ENCODE measurements at regions not wholly inside any gene's neighbourhood (a gene's known extent, or its start where the extent isn't known, plus 50 kb on each side); places are given as distances from the start of the nearest gene placed in this dataset.
A peak's percentile ranks its signal among the peaks of the same experiment; 100 is the strongest.

GRCh38 chr6:28586962-28587745, 61.5 kb downstream of the GPX5 start (continued):
- TF ChIP-seq E2F4 (CRISPR knock-in tag; IDR thresholded peaks at IDR 0.05; ENCODE audit: borderline replicate concordance, low read depth) (no peak), KAT7 (CRISPR knock-in tag; IDR thresholded peaks at IDR 0.05; ENCODE audit: borderline replicate concordance) (0 out of 2 replicates have a peak, but pooled peaks have one; percentile 15), RELA (CRISPR knock-in tag; IDR thresholded peaks at IDR 0.05; ENCODE audit: borderline replicate concordance) (no peak), ZNF232 (CRISPR knock-in tag; IDR thresholded peaks at IDR 0.05) (no peak), IRF1 (CRISPR knock-in tag; IDR thresholded peaks at IDR 0.05) (peak; percentile 71; the same call in 1 of the 2 replicates), NR1H2 (CRISPR knock-in tag; IDR thresholded peaks at IDR 0.05) (no peak), ESRRA (CRISPR knock-in tag; IDR thresholded peaks at IDR 0.05; ENCODE audit: borderline replicate concordance) (no peak), PRDM15 (CRISPR knock-in tag; IDR thresholded peaks at IDR 0.05) (no peak), ZNF263 (CRISPR knock-in tag; IDR thresholded peaks at IDR 0.05; ENCODE audit: low read depth) (no peak), OVOL2 (CRISPR knock-in tag; IDR thresholded peaks at IDR 0.05; ENCODE audit: borderline replicate concordance) (no peak), HMGA2 (CRISPR knock-in tag; IDR thresholded peaks at IDR 0.05) (no peak), ATF1 (CRISPR knock-in tag; IDR thresholded peaks at IDR 0.05) (no peak), GABPB1 (CRISPR knock-in tag; IDR thresholded peaks at IDR 0.05) (peak; percentile 91), AFF4 (CRISPR knock-in tag; IDR thresholded peaks at IDR 0.05; ENCODE audit: borderline replicate concordance) (0 out of 2 replicates have a peak, but pooled peaks have one; percentile 16), TEAD4 (CRISPR knock-in tag; IDR thresholded peaks at IDR 0.05) (no peak), PREB (CRISPR knock-in tag; IDR thresholded peaks at IDR 0.05; ENCODE audit: borderline replicate concordance) (no peak), SP1 (CRISPR knock-in tag; conservative IDR thresholded peaks at IDR 0.05) (peak; percentile 42), GTF2I (CRISPR knock-in tag; conservative IDR thresholded peaks at IDR 0.05) (no peak), NFATC4 (CRISPR knock-in tag; IDR thresholded peaks at IDR 0.05) (no peak), ZNF219 (CRISPR knock-in tag; IDR thresholded peaks at IDR 0.05; ENCODE audit: borderline replicate concordance) (no peak), SMAD4 (CRISPR knock-in tag; IDR thresholded peaks at IDR 0.05) (no peak), MXD4 (CRISPR knock-in tag; IDR thresholded peaks at IDR 0.05; ENCODE audit: borderline replicate concordance) (no peak), TEAD1 (CRISPR knock-in tag; IDR thresholded peaks at IDR 0.05) (peak; percentile 61; the same call in 1 of the 2 replicates)

Measured in WTC11 (cell line).